Hepatocyte (in vitro differentiated cells): ENCODE measurements at regions not wholly inside any gene's neighbourhood (a gene's known extent, or its start where the extent isn't known, plus 50 kb on each side); places are given as distances from the start of the nearest gene placed in this dataset.

Experiments
- EZH2 ChIP-seq: fragments of 200-600 bp; sonication (generic); IDR thresholded peaks from 2 replicates; pipeline ENCODE4 v1.6.1; 2016; ENCODE audit warnings: antibody characterized with exemption, mild to moderate bottlenecking, borderline replicate concordance
- TF ChIP-seq, protein P1 (sequence below): fragments of 200-600 bp; sonication (generic); IDR thresholded peaks from 2 replicates; pipeline ENCODE4 v1.5.1; 2016; ENCODE audit warnings: antibody characterized with exemption, mild to moderate bottlenecking; ENCODE audit not compliant: poor library complexity

DNA sequence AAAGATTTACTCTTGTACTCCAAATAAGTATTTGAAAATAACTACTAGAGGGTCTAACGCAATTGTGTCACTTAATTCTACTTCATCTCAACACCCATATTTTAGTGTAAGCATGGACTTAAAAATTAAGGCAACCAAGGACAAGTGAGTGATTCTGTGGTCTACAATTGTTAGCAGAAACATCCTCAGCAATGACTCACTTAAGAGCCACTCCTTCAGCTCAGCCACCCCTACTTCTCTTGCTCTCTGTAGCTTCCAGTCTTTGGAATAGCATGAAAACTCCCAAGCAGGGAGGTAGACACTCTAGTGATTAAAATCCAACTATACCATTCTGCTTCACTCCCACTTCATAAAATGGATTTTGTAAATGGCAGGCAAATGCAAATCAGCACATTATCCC is 116.0 kb upstream of the LRRN1 start:
- TF ChIP-seq, protein P1, sequence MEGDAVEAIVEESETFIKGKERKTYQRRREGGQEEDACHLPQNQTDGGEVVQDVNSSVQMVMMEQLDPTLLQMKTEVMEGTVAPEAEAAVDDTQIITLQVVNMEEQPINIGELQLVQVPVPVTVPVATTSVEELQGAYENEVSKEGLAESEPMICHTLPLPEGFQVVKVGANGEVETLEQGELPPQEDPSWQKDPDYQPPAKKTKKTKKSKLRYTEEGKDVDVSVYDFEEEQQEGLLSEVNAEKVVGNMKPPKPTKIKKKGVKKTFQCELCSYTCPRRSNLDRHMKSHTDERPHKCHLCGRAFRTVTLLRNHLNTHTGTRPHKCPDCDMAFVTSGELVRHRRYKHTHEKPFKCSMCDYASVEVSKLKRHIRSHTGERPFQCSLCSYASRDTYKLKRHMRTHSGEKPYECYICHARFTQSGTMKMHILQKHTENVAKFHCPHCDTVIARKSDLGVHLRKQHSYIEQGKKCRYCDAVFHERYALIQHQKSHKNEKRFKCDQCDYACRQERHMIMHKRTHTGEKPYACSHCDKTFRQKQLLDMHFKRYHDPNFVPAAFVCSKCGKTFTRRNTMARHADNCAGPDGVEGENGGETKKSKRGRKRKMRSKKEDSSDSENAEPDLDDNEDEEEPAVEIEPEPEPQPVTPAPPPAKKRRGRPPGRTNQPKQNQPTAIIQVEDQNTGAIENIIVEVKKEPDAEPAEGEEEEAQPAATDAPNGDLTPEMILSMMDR: no peak
- TF ChIP-seq EZH2: no peak
